ENCODE measurements at regions not wholly inside any gene's neighbourhood (a gene's known extent, or its start where the extent isn't known, plus 50 kb on each side); places are given as distances from the start of the nearest gene placed in this dataset.

- TF ChIP-seq, protein P1, sequence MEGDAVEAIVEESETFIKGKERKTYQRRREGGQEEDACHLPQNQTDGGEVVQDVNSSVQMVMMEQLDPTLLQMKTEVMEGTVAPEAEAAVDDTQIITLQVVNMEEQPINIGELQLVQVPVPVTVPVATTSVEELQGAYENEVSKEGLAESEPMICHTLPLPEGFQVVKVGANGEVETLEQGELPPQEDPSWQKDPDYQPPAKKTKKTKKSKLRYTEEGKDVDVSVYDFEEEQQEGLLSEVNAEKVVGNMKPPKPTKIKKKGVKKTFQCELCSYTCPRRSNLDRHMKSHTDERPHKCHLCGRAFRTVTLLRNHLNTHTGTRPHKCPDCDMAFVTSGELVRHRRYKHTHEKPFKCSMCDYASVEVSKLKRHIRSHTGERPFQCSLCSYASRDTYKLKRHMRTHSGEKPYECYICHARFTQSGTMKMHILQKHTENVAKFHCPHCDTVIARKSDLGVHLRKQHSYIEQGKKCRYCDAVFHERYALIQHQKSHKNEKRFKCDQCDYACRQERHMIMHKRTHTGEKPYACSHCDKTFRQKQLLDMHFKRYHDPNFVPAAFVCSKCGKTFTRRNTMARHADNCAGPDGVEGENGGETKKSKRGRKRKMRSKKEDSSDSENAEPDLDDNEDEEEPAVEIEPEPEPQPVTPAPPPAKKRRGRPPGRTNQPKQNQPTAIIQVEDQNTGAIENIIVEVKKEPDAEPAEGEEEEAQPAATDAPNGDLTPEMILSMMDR (IDR thresholded peaks at IDR 0.05) = no peak
- TF ChIP-seq POLR2A (IDR thresholded peaks at IDR 0.05) = no peak
- H3K4me3 ChIP-seq (ENCODE audit: low read depth, poor library complexity, severe bottlenecking) = no peak overlapping the region
- intact Hi-C loops (cut with DNase I; ENCODE audit: low total_unique reads) = no loop called here
- 18 to 27% methylated on average over 7 of the region's 7 CpGs for WGBS, 2 donors
- DNase-seq (ENCODE audit: low spot score in 2 of 2) = no peak
Observed at GRCh38 chr3:59641169-59641899, 591.5 kb upstream of the CFAP20DC start.

GRCh38 chr3:59632760-59633573, 583.1 kb upstream of the CFAP20DC start:
- intact Hi-C loops (cut with DNase I; ENCODE audit: low total_unique reads) = no loop called here
- TF ChIP-seq, protein P1 (IDR thresholded peaks at IDR 0.05) = no peak
- TF ChIP-seq POLR2A (IDR thresholded peaks at IDR 0.05) = no peak
- H3K4me3 ChIP-seq (ENCODE audit: low read depth, poor library complexity, severe bottlenecking) = no peak overlapping the region
- no peak for DNase-seq (ENCODE audit: low spot score in 2 of 2)
- WGBS, 2 donors = 71 to 76% methylated on average over 8 of the region's 8 CpGs

- intact Hi-C loops (cut with DNase I; ENCODE audit: low total_unique reads) = no loop called here
- 69 to 73% methylated on average over 2 of the region's 2 CpGs for WGBS, 2 donors
- no peak for TF ChIP-seq POLR2A (IDR thresholded peaks at IDR 0.05)
- TF ChIP-seq, protein P1 (IDR thresholded peaks at IDR 0.05) = no peak
- DNase-seq (ENCODE audit: low spot score in 2 of 2) = no peak
- H3K4me3 ChIP-seq (ENCODE audit: low read depth, poor library complexity, severe bottlenecking) = no peak overlapping the region
Observed at GRCh38 chr3:59631482-59631881, 581.7 kb upstream of the CFAP20DC start.

- TF ChIP-seq POLR2A (IDR thresholded peaks at IDR 0.05) = no peak
- TF ChIP-seq, protein P1 (IDR thresholded peaks at IDR 0.05) = no peak
- intact Hi-C loops (cut with DNase I; ENCODE audit: low total_unique reads) = no loop called here
- 71 to 75% methylated on average over 3 of the region's 3 CpGs for WGBS, 2 donors
- no peak for DNase-seq (ENCODE audit: low spot score in 2 of 2)
- no peak overlapping the region for H3K4me3 ChIP-seq (ENCODE audit: low read depth, poor library complexity, severe bottlenecking)
Observed at GRCh38 chr3:59621037-59621436, 571.2 kb upstream of the CFAP20DC start.

GRCh38 chr3:59620325-59620724, 570.5 kb upstream of the CFAP20DC start:
- no peak for DNase-seq (ENCODE audit: low spot score in 2 of 2)
- intact Hi-C loops (cut with DNase I; ENCODE audit: low total_unique reads) = no loop called here
- 78 to 86% methylated on average over 4 of the region's 4 CpGs for whole genome bisulfite sequencing, 2 donors
- TF ChIP-seq, protein P1 (IDR thresholded peaks at IDR 0.05) = no peak
- no peak for TF ChIP-seq POLR2A (IDR thresholded peaks at IDR 0.05)
- no peak overlapping the region for H3K4me3 ChIP-seq (ENCODE audit: low read depth, poor library complexity, severe bottlenecking)

Measured in lower leg skin (tissue), 4 donors.